ENCODE measurements at regions not wholly inside any gene's neighbourhood (a gene's known extent, or its start where the extent isn't known, plus 50 kb on each side); places are given as distances from the start of the nearest gene placed in this dataset.

GRCh38 chr14:55899531-55899930 lies 218.7 kb upstream of the PELI2 start:
- TF ChIP-seq, protein P1, sequence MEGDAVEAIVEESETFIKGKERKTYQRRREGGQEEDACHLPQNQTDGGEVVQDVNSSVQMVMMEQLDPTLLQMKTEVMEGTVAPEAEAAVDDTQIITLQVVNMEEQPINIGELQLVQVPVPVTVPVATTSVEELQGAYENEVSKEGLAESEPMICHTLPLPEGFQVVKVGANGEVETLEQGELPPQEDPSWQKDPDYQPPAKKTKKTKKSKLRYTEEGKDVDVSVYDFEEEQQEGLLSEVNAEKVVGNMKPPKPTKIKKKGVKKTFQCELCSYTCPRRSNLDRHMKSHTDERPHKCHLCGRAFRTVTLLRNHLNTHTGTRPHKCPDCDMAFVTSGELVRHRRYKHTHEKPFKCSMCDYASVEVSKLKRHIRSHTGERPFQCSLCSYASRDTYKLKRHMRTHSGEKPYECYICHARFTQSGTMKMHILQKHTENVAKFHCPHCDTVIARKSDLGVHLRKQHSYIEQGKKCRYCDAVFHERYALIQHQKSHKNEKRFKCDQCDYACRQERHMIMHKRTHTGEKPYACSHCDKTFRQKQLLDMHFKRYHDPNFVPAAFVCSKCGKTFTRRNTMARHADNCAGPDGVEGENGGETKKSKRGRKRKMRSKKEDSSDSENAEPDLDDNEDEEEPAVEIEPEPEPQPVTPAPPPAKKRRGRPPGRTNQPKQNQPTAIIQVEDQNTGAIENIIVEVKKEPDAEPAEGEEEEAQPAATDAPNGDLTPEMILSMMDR (conservative IDR thresholded peaks at IDR 0.05; ENCODE audit: low read depth, low read length): no peak
- TF ChIP-seq POLR2A (IDR thresholded peaks at IDR 0.05; ENCODE audit: low read depth, low read length) (no peak), BHLHE40 (IDR thresholded peaks at IDR 0.05; ENCODE audit: low read depth, low read length) (no peak), NFE2L2 (IDR thresholded peaks at IDR 0.05; ENCODE audit: low read depth, low read length) (no peak), RFX5 (IDR thresholded peaks at IDR 0.05; ENCODE audit: low read depth, low read length) (no peak), SMC3 (IDR thresholded peaks at IDR 0.05; ENCODE audit: low read depth, low read length) (no peak), ELK1 (IDR thresholded peaks at IDR 0.05; ENCODE audit: borderline replicate concordance, low read depth, low read length) (no peak), RCOR1 (IDR thresholded peaks at IDR 0.05; ENCODE audit: insufficient replicate concordance, low read length) (no peak), RAD21 (IDR thresholded peaks at IDR 0.05; ENCODE audit: low read length) (no peak), CEBPB (IDR thresholded peaks at IDR 0.05; ENCODE audit: low read depth, low read length) (no peak)
